HG03066 (cell line): ENCODE measurements at regions not wholly inside any gene's neighbourhood (a gene's known extent, or its start where the extent isn't known, plus 50 kb on each side); places are given as distances from the start of the nearest gene placed in this dataset.

ENCODE experiments used
- ATAC-seq: cut with Tn5 transposase; IDR thresholded peaks from one replicate; pipeline ENCODE4 v1.9.1; 2021; ENCODE audit warnings: low read depth; ENCODE audit not compliant: unreplicated experiment

DNA sequence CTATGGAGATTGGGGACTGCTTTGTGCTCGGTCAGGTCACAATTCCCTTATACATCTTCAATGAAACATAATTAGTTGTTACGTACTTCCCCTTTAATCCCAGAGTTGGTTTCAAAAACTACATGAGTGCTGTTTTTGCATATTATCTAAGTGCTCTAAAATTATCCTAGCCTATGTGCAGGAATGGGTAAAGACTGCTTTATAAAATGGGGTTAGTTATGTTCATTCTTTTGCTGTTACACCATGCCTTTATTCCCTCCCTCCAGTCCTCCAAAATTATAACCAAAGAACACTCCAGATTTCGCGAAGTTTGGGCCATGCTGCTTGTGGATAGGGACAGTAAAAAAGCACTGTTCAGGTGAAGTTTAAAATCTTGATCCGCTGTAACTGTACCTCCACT is 173.9 kb upstream of the SNX7 start:
- no peak for ATAC-seq

DNA sequence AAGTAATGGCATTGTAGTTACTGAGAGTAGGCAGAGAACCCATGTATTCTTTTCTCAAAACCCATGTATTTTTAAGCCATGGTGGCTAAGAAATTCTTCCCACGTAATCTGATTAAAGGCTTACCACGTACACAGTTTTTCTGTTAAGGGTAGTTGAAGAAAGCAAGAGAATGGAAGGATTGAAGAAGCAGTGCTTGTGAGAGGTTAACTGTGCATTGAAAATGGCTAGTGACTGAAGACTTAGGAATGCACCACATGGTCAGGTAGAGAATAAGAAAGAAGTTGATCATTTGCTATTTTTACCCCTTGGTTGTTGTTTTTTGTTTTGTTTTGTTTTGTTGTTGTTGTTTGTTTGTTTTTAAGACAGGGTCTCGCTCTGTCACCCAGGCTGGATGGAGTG is 178.9 kb upstream of the SNX7 start:
- ATAC-seq, result no peak

DNA sequence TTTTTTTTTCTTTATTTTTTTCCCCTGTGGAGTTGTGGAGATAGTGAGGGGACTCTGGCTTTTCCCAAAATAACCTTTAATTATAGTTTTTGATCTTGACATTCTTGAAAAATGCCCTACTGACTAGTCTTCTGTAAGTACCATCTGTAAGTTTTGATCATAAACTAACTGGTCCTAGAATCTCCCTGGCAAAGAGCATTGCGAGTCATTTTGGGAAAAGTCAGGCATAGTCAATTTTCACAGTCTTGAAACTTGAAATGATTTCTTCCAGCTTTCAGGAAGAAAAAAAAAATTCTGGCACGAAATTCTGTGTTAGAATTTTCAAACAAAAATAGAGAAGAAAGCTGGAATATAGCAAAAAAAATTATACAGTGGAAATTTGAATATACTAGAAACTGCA is 181.2 kb upstream of the SNX7 start:
- ATAC-seq, result no peak

DNA sequence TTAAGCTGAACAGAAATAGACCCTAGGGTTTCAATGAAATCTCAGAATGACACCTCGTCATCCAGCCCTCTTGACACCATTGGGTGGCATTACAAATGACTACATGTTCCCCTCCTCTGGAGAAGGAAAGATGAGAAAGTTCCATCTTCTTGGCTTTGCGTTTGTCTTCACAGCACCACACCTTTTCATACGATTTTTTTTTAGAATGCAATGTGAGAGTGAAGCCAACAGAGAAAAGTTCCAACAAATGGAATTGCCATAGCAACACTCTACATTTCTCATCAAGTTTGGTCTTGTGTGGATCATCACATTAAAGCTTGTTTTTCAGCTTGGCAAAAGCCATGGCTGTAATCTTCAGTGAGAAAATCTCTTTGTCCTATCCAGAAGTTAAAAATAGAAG is 183.4 kb upstream of the SNX7 start:
- ATAC-seq, result no peak

DNA sequence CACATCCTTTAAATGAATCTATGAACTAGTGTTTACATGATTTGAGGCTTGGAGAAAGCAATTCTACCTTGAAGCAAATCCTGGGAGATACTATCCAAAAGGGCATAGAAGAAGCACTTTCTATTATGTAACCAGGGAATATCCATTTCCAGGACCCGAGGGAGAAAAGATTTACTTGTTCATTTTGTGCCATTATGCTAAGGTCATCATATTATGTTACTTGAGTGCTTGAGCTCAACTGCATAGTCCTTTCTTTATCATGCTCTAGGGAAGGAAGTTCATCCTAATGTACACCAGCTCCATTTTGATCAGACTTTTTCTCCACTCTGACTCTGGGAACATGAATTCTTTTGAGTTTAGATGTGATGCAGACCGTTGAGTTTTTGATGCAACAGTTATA is 188.6 kb upstream of the SNX7 start:
- ATAC-seq, result no peak

DNA sequence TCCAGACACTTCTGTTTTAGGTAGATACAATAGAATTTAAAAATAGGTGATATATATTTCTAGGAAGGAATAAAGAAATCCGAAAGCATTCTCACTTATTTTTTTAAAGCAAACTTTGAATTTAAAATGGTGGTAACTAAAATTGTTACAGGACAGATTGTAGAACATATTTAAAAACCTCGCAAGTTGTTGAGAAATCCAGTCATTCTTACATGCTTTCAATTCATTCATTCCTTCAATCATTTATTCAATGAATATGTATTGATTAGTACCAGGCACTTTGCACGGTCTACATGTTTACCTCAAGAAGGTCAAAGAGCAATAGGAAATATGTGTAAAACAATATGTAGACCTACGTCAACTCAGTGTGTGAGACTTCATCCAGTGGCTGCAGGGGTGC is 189.9 kb upstream of the SNX7 start:
- no peak for ATAC-seq

DNA sequence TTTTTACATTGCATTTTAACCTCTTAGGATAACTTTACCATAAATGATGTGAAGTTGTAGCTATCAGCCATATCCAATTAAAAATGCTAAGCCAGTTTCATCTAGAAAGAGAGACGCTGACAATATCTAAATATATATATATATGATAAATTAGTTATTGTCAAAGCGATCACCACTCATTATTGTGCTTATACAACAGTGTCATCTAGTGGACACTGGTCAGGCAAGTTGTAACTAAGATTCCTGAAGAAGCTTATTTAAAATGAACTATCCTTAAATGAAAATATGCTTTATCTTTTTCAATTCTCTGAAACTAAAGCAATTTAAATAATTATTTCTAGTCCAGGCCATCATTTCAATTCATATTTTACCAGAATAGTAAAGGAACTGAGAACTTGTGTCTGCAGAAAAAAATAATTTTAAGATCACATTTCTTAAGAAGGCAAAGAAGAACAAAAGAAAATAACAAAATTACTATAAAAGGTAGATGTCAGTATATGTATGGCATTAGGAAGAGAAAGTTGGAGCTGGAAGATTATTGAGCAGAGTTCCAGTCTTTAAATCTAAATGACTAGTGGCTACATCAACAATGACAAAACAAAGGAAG is 193.3 kb upstream of the SNX7 start:
- ATAC-seq, result no peak

DNA sequence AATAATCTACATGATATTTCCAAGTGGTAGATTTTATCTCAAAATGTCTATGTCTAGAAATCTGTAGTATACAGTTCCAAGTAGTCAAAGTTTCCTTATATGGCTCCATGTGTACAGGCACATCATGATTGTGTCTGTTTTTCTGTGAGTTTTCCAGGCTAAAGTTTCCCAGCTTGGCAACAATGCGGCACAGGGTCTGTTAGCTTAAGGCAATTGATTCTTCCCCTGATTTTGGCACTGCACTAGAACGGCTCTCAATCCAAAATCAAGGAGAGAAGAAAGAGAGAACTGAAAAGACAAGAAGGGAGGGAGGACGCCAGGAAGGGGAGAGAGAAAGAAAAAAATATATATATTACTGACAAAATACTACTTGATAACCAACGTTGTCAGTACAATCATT is 193.9 kb upstream of the SNX7 start:
- no peak for ATAC-seq

DNA sequence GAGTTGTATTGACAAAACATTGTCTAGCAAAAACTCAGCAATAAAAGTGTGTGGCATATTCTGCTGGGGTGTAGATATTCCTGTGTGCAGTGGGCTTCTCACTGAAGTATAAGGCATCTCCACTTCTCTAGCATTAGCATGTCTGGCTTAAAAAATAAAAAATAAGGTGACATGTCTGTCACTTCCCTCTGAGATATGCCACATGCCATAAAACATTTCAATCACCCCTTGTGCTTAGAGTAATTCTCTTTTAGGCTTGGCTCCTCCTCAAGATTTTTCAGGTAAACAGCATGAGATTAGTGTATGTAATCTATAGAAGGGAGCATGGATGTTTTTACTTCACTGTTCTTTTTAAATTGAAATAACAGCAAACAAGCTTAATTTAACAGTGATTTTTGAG is 194.4 kb upstream of the SNX7 start:
- no peak for ATAC-seq

DNA sequence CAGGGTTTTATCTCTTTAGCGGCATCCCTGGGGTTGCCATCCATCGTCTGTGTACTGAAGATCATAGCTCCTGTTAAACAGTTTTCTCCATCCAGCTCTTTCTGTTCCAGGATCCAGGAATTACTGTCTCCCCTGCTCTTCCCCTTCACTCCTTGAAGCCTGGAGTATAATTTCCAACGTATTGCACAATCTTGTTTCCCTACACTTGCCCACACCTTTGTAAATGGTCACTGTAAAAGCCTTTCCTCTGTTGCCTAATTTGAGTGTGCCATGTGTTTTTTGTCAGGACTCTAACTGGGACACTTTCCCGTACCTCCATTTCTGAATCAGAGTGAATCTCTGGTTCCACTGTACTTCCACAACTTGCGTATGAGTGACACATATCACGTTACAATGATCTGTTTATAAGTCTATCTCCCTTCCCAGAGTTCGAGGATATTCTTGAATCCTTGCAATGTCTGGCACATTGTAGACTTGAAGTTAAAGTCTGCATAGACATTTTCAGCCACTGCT is 199.6 kb upstream of the SNX7 start:
- no peak for ATAC-seq

DNA sequence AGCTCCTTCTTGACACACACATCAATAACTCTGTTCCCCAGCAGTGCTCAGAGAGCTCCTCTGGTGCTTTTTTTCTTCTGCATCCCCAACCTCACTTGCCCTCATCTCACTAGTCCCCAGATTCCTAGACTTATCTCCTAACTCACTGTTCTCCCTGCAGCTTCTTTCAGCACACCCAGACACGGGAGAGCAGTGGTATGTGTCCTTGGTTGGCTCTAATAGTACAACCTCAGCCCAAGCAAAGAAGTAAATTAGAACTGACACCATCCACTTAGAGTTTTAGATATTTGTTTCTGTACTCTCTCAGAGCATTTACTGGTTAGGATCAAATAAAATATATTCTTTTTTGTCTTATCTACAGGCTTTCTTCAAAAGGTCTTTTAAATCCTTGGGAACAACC is 201.4 kb upstream of the SNX7 start:
- ATAC-seq, result no peak

DNA sequence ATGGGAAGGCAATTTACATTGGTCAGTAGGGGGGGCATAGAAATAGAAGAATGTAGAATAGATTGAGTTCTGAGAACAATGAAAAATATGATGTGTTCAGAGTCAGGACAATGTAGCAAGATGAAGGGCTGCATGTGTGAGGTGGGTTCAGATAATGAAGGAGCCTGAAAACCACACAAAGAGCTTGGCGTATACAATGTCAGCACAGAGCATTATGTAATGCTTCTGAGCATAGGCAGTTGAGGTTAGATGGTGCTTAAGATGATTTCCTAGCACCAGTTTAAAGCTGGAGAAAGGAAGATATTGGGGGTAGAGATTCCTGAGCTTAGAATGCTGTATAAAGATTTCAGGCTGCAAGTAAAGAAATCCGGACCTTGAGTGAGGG is 202.0 kb upstream of the SNX7 start:
- no peak for ATAC-seq

DNA sequence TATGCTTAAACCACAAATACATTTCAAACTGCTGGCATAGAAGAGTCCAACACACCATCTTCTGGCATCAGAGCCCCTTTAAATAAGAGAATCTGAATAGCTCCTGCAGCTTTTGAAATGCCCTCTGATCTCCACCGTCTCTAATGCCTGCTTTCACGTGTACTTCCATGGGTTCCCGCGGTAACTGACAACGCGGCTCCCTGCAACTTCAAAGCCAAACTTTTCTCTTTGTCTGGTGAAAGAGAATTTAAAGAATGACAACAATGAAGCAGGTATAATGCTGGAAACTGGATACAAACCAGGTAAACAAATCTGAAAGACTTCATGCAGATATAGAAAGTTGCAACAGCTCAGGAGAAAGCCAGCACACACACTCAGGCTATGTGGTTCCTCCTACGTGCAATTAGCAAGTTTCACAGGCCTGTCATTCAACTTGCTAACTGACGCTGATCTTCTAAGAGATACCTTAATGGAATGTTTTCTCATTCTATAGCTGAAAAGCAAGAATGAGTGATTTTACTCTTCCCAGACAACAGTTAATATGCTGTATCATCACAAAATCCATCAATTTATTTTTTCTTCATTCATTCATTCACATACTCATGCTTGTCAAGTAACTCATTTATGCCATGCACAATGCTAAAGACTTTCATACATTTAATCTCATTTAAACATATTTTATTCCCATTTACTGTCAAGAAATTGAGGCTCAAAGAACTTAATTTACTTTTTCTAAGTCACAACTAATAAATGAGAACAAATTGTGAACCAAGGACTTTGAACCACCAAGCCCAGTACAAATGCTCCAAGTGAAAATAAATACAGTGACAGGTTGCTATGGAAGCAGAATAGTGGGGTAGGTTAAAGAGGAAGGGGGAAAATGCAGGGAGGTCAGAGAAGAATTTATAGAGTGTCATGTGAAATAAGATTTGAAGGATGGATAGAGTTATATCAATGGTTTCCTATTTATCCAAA is 202.7 kb upstream of the SNX7 start:
- no peak for ATAC-seq

DNA sequence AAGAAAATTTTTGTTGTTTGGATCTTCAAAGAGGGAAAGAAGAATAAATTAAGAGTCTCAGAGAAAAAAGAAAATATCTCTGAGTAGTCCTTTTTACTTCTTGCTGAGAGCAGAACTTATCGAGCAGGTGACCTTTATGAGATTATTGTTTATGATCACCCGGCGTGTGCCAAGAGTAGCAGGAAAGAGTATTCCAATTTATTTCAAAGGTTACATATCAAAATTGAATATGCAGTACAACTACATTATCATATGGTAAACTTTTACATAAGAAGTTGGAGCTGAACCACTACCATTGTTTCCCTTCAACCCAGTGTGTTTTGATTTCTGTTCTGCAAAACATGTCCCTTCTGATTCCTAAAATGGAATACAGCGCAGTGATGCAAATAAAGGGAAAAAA is 204.3 kb upstream of the SNX7 start:
- no peak for ATAC-seq

DNA sequence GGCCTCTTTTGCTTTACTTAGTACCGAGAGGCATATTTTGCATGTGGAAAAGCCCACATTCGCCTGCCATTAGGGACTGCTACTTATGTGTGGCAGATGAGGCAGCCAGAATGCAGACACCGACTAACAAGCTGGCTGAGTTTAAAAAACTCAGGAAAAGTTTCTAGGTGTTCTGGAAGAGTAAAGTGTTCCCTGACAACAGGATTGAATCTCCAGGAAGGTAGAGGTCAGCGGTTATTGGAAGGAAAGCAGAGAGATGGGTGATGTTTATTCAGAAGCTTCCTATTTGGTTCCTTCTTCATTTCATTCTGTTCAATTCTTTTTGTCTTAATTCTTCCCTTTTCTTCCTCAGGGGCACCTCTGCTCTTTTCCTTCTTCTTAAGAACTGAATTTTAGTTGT is 206.9 kb upstream of the SNX7 start:
- no peak for ATAC-seq

DNA sequence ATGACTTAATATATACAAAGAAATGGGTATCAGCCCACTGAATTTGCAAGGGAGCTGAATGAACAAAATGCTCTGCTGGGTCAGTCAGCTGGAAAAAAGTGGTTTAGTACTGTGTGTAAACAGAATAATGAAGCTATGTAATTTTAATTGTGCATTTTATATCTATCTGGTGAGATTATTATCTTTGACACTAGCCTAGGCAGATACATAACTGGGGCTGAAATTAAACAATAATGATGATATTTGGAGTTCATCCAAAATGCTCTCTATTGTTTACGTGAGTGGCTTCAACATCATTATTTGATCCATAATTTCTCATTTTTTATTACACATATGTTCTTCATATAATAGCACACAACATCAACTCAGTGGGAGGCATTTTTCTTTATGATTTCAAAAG is 208.5 kb upstream of the SNX7 start:
- no peak for ATAC-seq

DNA sequence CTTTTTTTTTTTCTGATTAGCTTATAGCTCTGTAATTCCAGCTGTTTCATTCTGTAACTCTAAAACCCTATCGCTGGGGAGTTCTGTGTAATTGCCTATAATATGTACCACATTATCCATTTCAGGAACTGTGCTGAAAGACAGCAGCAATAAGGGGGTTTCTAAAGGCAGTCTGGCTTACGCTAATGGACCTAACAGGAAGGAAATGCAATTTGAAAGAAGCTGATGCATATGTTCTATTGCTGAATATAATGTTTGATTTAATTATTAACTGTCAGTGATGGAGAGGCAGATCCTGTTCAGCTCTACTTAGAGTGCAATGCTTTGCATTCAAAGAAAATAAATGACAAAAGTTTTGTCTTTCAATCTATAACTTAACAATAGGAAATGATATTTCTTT is 209.4 kb upstream of the SNX7 start:
- no peak for ATAC-seq

DNA sequence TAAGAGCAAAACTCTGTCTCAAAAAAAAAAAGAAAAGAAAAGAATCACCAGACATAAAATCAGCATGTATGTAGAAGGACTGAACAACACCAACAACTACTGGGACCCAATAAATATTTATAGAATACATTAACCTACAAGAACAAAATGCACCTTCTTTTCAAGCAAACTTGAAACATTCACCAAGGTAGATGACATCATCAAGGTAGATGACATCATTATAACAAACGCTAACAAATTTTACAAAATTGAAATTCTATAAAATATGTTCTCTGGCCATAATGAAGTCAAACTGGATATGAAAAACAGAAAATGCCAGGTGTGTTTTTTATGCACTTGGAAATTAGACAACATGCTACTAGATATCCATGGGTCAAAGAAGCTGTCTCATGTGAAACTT is 220.2 kb upstream of the SNX7 start:
- no peak for ATAC-seq

DNA sequence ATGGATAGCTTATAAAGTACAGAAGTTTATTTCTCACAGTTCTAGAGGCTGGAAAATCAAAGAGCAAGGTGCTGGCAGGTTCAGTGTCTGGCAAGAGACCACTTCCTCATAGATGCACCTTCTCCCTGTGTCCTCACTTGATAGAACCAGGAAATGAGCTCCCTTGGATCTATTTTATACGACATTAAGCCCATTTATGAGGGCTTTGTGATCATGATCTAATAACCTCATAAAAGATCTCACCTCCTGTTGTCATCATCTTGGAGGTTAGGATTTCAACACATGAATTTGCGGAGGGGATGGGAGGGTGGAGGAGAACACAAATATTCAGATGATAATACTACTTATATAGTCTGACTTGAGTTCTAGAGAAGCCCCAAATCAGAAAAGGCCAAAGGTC is 222.1 kb upstream of the SNX7 start:
- ATAC-seq, result no peak

DNA sequence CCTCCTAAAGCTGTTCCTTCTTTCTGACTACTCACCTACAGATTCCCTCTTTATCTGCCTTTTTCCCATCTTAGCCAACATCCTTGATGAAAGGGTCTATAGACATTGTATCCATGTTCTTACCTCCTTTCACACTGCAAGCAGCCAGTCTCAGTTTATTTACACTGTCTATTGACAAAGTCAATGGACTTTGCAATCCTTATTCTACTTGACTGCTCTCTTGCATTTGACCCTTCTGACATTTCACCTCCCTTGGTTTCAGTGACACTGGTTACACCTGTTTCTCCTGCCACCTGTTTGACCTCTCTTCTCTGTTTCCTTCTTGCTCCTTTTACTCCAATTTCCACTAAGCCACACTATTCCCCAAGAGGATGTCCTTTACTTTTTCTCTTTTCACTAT is 224.0 kb upstream of the SNX7 start:
- ATAC-seq, result no peak

DNA sequence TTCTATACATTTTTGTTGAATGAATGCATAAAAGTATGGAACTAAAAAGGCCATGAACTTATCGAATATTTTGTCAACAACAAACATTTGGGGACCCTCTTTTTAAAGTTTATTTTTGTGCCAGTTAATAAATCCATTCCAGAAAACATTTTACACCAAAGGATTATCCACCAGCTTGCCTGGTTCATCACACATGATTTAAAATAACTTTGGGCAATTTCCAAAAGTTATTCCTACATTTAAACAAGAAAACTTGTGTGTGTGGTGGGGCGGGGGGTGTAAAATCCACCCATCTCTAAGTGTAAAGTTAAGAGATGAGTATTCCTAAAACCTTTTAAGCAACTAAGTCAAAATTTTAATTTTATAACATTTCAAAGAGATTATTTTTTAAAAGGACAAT is 224.5 kb upstream of the SNX7 start:
- ATAC-seq, result no peak

DNA sequence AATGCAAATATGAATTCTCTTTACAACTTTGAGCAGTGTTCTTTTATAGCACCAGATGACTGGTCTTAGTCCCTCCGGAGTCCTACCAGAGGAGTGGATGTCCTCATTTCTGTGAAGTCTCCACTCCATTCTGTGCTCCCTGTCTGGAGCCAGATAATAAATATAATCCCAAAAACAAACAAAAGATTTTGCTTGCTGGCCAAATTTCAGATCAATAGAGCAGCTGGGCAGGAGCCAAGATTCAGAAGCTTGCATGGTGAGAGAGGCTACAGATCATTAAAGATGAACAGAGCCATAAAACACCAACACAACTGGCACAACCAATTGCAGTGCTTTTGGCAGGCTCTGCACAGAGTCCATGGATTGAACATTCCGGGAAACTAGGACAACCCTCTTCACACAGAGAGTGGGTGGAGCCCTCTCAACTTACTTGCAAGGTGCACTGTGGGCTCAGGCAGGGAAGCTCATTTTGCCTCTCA is 231.5 kb upstream of the SNX7 start:
- no peak for ATAC-seq
